ENCODE measurements at regions not wholly inside any gene's neighbourhood (a gene's known extent, or its start where the extent isn't known, plus 50 kb on each side); places are given as distances from the start of the nearest gene placed in this dataset.

DNA sequence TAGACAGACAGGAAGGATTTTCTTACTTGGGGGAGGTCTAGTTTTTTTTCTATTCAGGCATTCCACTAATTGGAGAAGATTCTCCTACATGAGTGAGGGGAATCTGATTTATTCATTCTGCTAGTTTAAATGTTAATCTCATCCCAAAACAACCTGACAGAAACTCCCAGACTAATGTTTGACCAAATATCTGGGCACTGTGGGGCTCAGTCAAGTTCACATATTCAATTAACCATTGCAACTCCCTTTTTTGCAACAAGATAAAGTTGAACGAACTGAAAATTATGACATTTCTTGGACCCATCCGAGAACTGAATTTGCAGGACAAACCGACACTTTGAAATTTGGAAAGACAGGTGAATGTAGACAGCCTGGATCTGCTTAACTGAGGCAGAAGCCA, 194.4 kb upstream of the PTER start:
- Histone ChIP-seq H4K91ac (replicated peaks; ENCODE audit: insufficient read length, low read length) (peak overlapping the region; percentile 46), H4K8ac (ENCODE audit: extremely low read depth, insufficient read depth, low read length) (no peak overlapping the region), H4K5ac (ENCODE audit: insufficient read length, low read depth, low read length) (peak overlapping the region; percentile 14), H3K79me2 (ENCODE audit: control insufficient read depth in 1 of 2, insufficient read depth in 2 of 2, low read length in 2 of 2) (no peaks in the 10 kb centered on the region), H2BK15ac (ENCODE audit: low read length) (no peak overlapping the region), H3K4ac (replicated peaks; ENCODE audit: insufficient read length, low read depth, low read length) (peak overlapping the region; percentile 94), H2BK12ac (ENCODE audit: low read depth, low read length) (no peak overlapping the region; the same call in none of the 2 replicates), H3K9ac (replicated peaks in 1 of 4; ENCODE audit: extremely low read depth in 1 of 4, low read depth in 3 of 4, low read length in 3 of 4) (no peak overlapping the region), H3K4me1 (replicated peaks in 1 of 4; ENCODE audit: control insufficient read depth in 3 of 4, insufficient read depth in 4 of 4, low read length in 3 of 4) (peaks cover 3 to 10% (median 7%) of the 10 kb centered on the region in 4 experiments; a peak in 5 of 7 replicates), H3K23me2 (ENCODE audit: low read depth, low read length) (no peaks in the 10 kb centered on the region), H4K20me1 (replicated peaks in 1 of 2; ENCODE audit: control insufficient read depth in 1 of 2, insufficient read depth in 2 of 2, low read length in 2 of 2) (no peaks in the 10 kb centered on the region), H3K79me1 (ENCODE audit: low read depth, low read length) (no peaks in the 10 kb centered on the region), H2AFZ (ENCODE audit: low read length) (no peak overlapping the region), H3K18ac (ENCODE audit: extremely low read depth, low read length) (no peak overlapping the region; the same call in 1 of the 2 replicates), H3K23ac (ENCODE audit: insufficient read length) (no peak overlapping the region), H2BK120ac (replicated peaks; ENCODE audit: low read depth, low read length) (peak overlapping the region; percentile 91), H3K9me3 (ENCODE audit: insufficient read depth in 2 of 2, low read depth in 1 of 2, low read length in 1 of 2) (peaks cover 7 to 12% of the 10 kb centered on the region in 2 experiments), H2BK20ac (ENCODE audit: low read length) (peak overlapping the region; percentile 98; the same call in 1 of the 2 replicates), H3K36me3 (ENCODE audit: control insufficient read depth in 2 of 4, insufficient read depth in 4 of 4, low read length in 3 of 4) (no peaks in the 10 kb centered on the region; a peak in 2 of 8 replicates), H3K14ac (ENCODE audit: insufficient read length) (no peak overlapping the region), H2BK5ac (ENCODE audit: low read depth, low read length) (peak overlapping the region; percentile 22; the same call in 1 of the 2 replicates), H3K4me2 (ENCODE audit: insufficient read depth in 1 of 2, low read depth in 2 of 2, low read length in 2 of 2) (peak overlapping the region in 1 of 2 experiments; percentile 35; a peak in 1 of 4 replicates), H3K56ac (replicated peaks; ENCODE audit: insufficient read length, low read depth, low read length) (no peak overlapping the region), H3K27me3 (replicated peaks in 1 of 4; ENCODE audit: control insufficient read depth in 3 of 4, extremely low read depth in 1 of 4, insufficient read depth in 3 of 4, low read length in 3 of 4) (no peaks in the 10 kb centered on the region), H2AK5ac (ENCODE audit: low read depth, low read length) (0 out of 2 replicates have a peak overlapping the region, but pooled peaks have one; percentile 32), H3K27ac (ENCODE audit: low read depth, low read length) (peak overlapping the region; percentile 55; the same call in 1 of the 2 replicates), H3K4me3 (ENCODE audit: extremely low read depth in 1 of 4, insufficient read depth in 2 of 4, low read depth in 3 of 4, low read length in 4 of 4) (peak overlapping the region in 1 of 4 experiments; percentile 27; a peak in 1 of 8 replicates)
- ChIA-PET CTCF (ENCODE audit: partially characterized antibody) (no interaction called here), POLR2A (ENCODE audit: partially characterized antibody) (no interaction called here)
- no peak for TF ChIP-seq NRF1 (IDR thresholded peaks at IDR 0.05; ENCODE audit: low read depth, low read length)
- TF ChIP-seq RFX5 (IDR thresholded peaks at IDR 0.05; ENCODE audit: borderline replicate concordance, low read depth, low read length): 0 out of 2 replicates have a peak, but pooled peaks have one; percentile 18
- TF ChIP-seq, protein P1, sequence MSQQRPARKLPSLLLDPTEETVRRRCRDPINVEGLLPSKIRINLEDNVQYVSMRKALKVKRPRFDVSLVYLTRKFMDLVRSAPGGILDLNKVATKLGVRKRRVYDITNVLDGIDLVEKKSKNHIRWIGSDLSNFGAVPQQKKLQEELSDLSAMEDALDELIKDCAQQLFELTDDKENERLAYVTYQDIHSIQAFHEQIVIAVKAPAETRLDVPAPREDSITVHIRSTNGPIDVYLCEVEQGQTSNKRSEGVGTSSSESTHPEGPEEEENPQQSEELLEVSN (IDR thresholded peaks at IDR 0.05): no peak
- no peak for TF ChIP-seq SIRT6 (IDR thresholded peaks at IDR 0.05; ENCODE audit: low read length)
- no peak for TF ChIP-seq SIN3A (conservative IDR thresholded peaks at IDR 0.05 in 1 of 2, IDR thresholded peaks at IDR 0.05 in 1 of 2; ENCODE audit: low read depth in 1 of 2, low read length in 2 of 2)
- DNase-seq (ENCODE audit: low read depth in 1 of 2, low spot score in 2 of 2): no peak
- 81% methylated on average over 3 of the region's 3 CpGs; no CpG with 5 or more reads in 1 of the 2 experiments for WGBS, 2 experiments (ENCODE audit: extremely low coverage in 1 of 2, insufficient coverage in 1 of 2, insufficient read length in 1 of 2, insufficient replicate concordance in 2 of 2, low coverage in 1 of 2, low lambda C conversion rate in 2 of 2, missing lambda C conversion rate in 1 of 2)
- no peak for FAIRE-seq
